ENCODE measurements at regions not wholly inside any gene's neighbourhood (a gene's known extent, or its start where the extent isn't known, plus 50 kb on each side); places are given as distances from the start of the nearest gene placed in this dataset.

- TF ChIP-seq USF2 (IDR thresholded peaks at IDR 0.05; ENCODE audit: low read depth, low read length) (peak; percentile 40; the same call in 1 of the 2 replicates), USF2 (CRISPR knock-in tag; IDR thresholded peaks at IDR 0.05; ENCODE audit: borderline replicate concordance) (no peak), PREB (CRISPR knock-in tag; IDR thresholded peaks at IDR 0.05) (no peak), NCOA1 (CRISPR knock-in tag; IDR thresholded peaks at IDR 0.05) (no peak), CBX5 (CRISPR knock-in tag; IDR thresholded peaks at IDR 0.05; ENCODE audit: borderline replicate concordance) (no peak), ZBTB33 (CRISPR knock-in tag; IDR thresholded peaks at IDR 0.05) (no peak), RAD51 (IDR thresholded peaks at IDR 0.05; ENCODE audit: borderline replicate concordance) (peak; percentile 46; the same call in 1 of the 2 replicates), ZNF781 (CRISPR knock-in tag; IDR thresholded peaks at IDR 0.05; ENCODE audit: borderline replicate concordance, not compliant biosample characterization) (no peak), KDM1A (CRISPR knock-in tag; IDR thresholded peaks at IDR 0.05) (no peak), ZNF770 (CRISPR knock-in tag; IDR thresholded peaks at IDR 0.05) (no peak), SMARCE1 (IDR thresholded peaks at IDR 0.05; ENCODE audit: borderline replicate concordance) (no peak)
These were observed 501.3 kb downstream of the CD83 start (continued) for GRCh38 chr6:14618759-14619418.

Measured in HepG2 (cell line).